Kidney (tissue), 13 donors: ENCODE measurements at regions not wholly inside any gene's neighbourhood (a gene's known extent, or its start where the extent isn't known, plus 50 kb on each side); places are given as distances from the start of the nearest gene placed in this dataset.

Experiments
- DNase-seq, 5 donors: peaks; one replicate each; pipeline ENCODE4 v3.0.0-alpha.2; 2013 to 2020
- FAIRE-seq: peaks from 2 replicates; lab custom pipeline; 2012; peaks lifted over from hg19 to GRCh38; lab: Jason Lieb, UNC
- H3K27ac ChIP-seq, 2 donors: one replicate each; pipeline ENCODE4 v1.7.0; 2013; ENCODE audit warnings: low read depth in 2 of 2, low read length in 2 of 2, inconsistent platforms in 1 of 2
- H3K27me3 ChIP-seq: one replicate; pipeline ENCODE4 v1.7.1; 2013; ENCODE audit warnings: low read length, inconsistent platforms; ENCODE audit not compliant: control insufficient read depth, insufficient read depth
- H3K36me3 ChIP-seq, 3 donors: one replicate each; pipeline versions ENCODE4 v1.7.0 to v1.7.1; 2013; ENCODE audit warnings: low read length in 3 of 3, control low read depth in 1 of 3, inconsistent platforms in 1 of 3; ENCODE audit not compliant: insufficient read depth in 3 of 3, control insufficient read depth in 2 of 3
- H3K4me1 ChIP-seq, 3 donors: one replicate each; pipeline versions ENCODE4 v1.7.0 to v1.7.1; 2013; ENCODE audit warnings: low read length in 3 of 3, inconsistent platforms in 1 of 3, low read depth in 1 of 3; ENCODE audit not compliant: control insufficient read depth in 2 of 3, insufficient read depth in 2 of 3
- H3K4me3 ChIP-seq, 3 donors: one replicate each; pipeline versions ENCODE4 v1.7.0 to v1.8.1; 2013; ENCODE audit warnings: low read length in 3 of 3, control low read depth in 1 of 3, inconsistent platforms in 1 of 3
- H3K9ac ChIP-seq, 3 donors: one replicate each; pipeline versions ENCODE4 v1.7.0 to v1.7.1; 2013; ENCODE audit warnings: low read length in 3 of 3, control low read depth in 1 of 3, inconsistent platforms in 1 of 3
- H3K9me3 ChIP-seq, 3 donors: one replicate each; pipeline versions ENCODE4 v1.7.0 to v1.7.1; 2013; ENCODE audit warnings: low read length in 3 of 3, control low read depth in 1 of 3, inconsistent platforms in 1 of 3; ENCODE audit not compliant: control insufficient read depth in 2 of 3, insufficient read depth in 1 of 3
- intact Hi-C: fragments of 100-400 bp; cut with DNase I; formaldehyde crosslinking; loops from one replicate; pipeline ENCODE4 v1.11.1; 2022
- TF ChIP-seq, protein P1 (sequence below): IDR thresholded peaks from 3 replicates; pipeline ENCODE4 v1.5.1; 2012; ENCODE audit warnings: mild to moderate bottlenecking, moderate library complexity, borderline replicate concordance; ENCODE audit not compliant: insufficient read depth; ENCODE audit errors: extremely low read depth
- donor health status: control.
- donor health status: control.
- donor health status: control.
- donor health status: control.
- donor health status: control.
- donor health status: DM: yes; HTN: yes; CAD: no.
- donor health status: Normal renal cell carcinoma (clear cell type).

DNA sequence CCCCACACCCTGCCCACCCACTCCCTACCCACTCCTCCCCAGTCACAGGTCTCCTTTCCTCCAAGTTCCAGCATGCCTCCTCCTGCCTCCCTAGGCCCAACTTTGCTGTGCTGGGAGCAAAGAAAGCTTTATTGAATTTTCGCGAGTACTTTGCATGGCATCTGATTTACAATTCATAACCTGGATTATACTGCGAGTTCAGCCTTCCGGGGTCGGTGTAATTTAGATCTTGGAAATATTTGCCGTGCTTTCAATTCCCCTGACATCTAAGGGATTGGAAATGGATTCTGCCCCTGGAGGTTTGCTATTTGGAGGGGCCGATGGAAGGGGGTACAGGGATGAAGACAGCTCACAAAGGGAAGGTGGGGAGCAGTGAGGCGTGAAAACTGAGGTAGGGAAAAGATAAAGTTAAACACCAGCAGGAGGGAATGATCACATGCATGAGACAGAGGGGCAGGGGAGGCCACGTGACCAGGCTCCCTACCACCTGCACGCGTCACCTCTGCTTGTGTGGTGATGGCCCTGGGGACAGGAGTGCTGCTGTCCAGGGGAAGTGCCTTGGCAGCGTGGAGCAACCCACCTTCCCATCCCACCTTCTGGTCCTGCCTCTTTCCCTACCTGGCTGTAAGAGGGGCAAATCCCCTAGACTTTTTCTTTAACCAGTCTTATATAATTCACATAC lies 132.3 kb upstream of the RPL38 start:
- no peaks in the 10 kb centered on the region for H3K36me3 ChIP-seq
- no peaks in the 10 kb centered on the region for H3K4me1 ChIP-seq
- intact Hi-C loops, result no loop called here
- no peak for FAIRE-seq
- no peak overlapping the region for H3K27ac ChIP-seq
- H3K4me3 ChIP-seq, result no peak overlapping the region
- no peaks in the 10 kb centered on the region for H3K27me3 ChIP-seq
- peaks cover 0 to 12% (median 5%) of the 10 kb centered on the region in 3 donors for H3K9me3 ChIP-seq
- no peak for DNase-seq
- no peak overlapping the region for H3K9ac ChIP-seq
- TF ChIP-seq, protein P1, sequence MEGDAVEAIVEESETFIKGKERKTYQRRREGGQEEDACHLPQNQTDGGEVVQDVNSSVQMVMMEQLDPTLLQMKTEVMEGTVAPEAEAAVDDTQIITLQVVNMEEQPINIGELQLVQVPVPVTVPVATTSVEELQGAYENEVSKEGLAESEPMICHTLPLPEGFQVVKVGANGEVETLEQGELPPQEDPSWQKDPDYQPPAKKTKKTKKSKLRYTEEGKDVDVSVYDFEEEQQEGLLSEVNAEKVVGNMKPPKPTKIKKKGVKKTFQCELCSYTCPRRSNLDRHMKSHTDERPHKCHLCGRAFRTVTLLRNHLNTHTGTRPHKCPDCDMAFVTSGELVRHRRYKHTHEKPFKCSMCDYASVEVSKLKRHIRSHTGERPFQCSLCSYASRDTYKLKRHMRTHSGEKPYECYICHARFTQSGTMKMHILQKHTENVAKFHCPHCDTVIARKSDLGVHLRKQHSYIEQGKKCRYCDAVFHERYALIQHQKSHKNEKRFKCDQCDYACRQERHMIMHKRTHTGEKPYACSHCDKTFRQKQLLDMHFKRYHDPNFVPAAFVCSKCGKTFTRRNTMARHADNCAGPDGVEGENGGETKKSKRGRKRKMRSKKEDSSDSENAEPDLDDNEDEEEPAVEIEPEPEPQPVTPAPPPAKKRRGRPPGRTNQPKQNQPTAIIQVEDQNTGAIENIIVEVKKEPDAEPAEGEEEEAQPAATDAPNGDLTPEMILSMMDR, result no peak

DNA sequence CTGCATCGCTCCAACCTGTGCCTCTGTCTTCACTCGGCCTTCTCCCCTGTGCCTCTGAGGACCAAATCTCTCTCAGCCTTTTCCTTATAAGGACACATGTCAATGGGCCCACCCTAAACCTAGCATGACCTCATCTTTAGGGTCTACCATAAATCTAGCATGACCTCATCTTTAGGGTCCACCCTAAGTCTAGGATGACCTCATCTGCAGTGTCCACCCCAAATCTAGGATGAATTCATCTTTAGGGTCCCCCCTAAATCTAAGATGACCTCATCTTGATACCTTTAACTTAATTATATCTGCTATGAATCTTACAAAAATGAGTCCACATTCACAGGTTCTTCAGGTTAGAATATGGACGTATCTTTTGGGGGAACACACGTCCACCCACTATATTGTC lies 131.1 kb upstream of the RPL38 start:
- no peak overlapping the region for H3K9ac ChIP-seq
- H3K4me3 ChIP-seq, result no peak overlapping the region
- H3K9me3 ChIP-seq, result peaks cover 0 to 12% (median 5%) of the 10 kb centered on the region in 3 donors
- DNase-seq (no peak), FAIRE-seq (no peak)
- H3K36me3 ChIP-seq, result no peaks in the 10 kb centered on the region
- H3K4me1 ChIP-seq, result no peaks in the 10 kb centered on the region
- no peaks in the 10 kb centered on the region for H3K27me3 ChIP-seq
- TF ChIP-seq, protein P1, result no peak
- H3K27ac ChIP-seq, result no peak overlapping the region
- intact Hi-C loops, result no loop called here

- no peak for FAIRE-seq
- intact Hi-C loops, result no loop called here
- H3K4me3 ChIP-seq, result no peak overlapping the region
- no peak overlapping the region for H3K27ac ChIP-seq
- H3K27me3 ChIP-seq, result no peaks in the 10 kb centered on the region
- peaks cover 0 to 12% (median 5%) of the 10 kb centered on the region in 3 donors for H3K9me3 ChIP-seq
- H3K9ac ChIP-seq, result no peak overlapping the region
- H3K36me3 ChIP-seq, result no peaks in the 10 kb centered on the region
- H3K4me1 ChIP-seq, result no peaks in the 10 kb centered on the region
- DNase-seq, result no peak
- TF ChIP-seq, protein P1, result no peak
Measured at GRCh38 chr17:74076446-74076845, 127.0 kb upstream of the RPL38 start.
